HG03342 (cell line): ENCODE measurements at regions not wholly inside any gene's neighbourhood (a gene's known extent, or its start where the extent isn't known, plus 50 kb on each side); places are given as distances from the start of the nearest gene placed in this dataset.

Source experiments
- ATAC-seq: cut with Tn5 transposase; IDR thresholded peaks from one replicate; pipeline ENCODE4 v1.9.1; 2021; ENCODE audit warnings: mild to moderate bottlenecking, moderate library complexity; ENCODE audit not compliant: unreplicated experiment

- ATAC-seq = no peak
Measured at GRCh38 chr3:28935146-28935545, 345.7 kb upstream of the RBMS3 start.

GRCh38 chr3:28936154-28936553, 344.7 kb upstream of the RBMS3 start:
- no peak for ATAC-seq

GRCh38 chr3:28940530-28940929, 340.3 kb upstream of the RBMS3 start:
- peak; percentile 87 for ATAC-seq

- no peak for ATAC-seq
Measured at GRCh38 chr3:28940994-28941393, 339.9 kb upstream of the RBMS3 start.

- no peak for ATAC-seq
Measured at GRCh38 chr3:28947061-28947460, 333.8 kb upstream of the RBMS3 start.

- no peak for ATAC-seq
Measured at GRCh38 chr3:28947751-28948150, 333.1 kb upstream of the RBMS3 start.

GRCh38 chr3:28948685-28949084, 332.2 kb upstream of the RBMS3 start:
- ATAC-seq = no peak

GRCh38 chr3:28949580-28949979, 331.3 kb upstream of the RBMS3 start:
- no peak for ATAC-seq

GRCh38 chr3:28950614-28951013, 330.3 kb upstream of the RBMS3 start:
- ATAC-seq = no peak

- no peak for ATAC-seq
Measured at GRCh38 chr3:28951772-28952556, 328.9 kb upstream of the RBMS3 start.

GRCh38 chr3:28958656-28959055, 322.2 kb upstream of the RBMS3 start:
- ATAC-seq = no peak

- no peak for ATAC-seq
Measured at GRCh38 chr3:28971156-28971555, 309.7 kb upstream of the RBMS3 start.

GRCh38 chr3:28972921-28973320, 307.9 kb upstream of the RBMS3 start:
- ATAC-seq = peak; percentile 83

- no peak for ATAC-seq
Measured at GRCh38 chr3:28973609-28974008, 307.3 kb upstream of the RBMS3 start.

GRCh38 chr3:28978092-28978491, 302.8 kb upstream of the RBMS3 start:
- no peak for ATAC-seq

GRCh38 chr3:28980131-28980530, 300.7 kb upstream of the RBMS3 start:
- ATAC-seq = no peak

- ATAC-seq = no peak
Measured at GRCh38 chr3:28980631-28981030, 300.2 kb upstream of the RBMS3 start.

GRCh38 chr3:28982906-28983305, 298.0 kb upstream of the RBMS3 start:
- ATAC-seq = peak; percentile 95

GRCh38 chr3:28986922-28987321, 293.9 kb upstream of the RBMS3 start:
- no peak for ATAC-seq

GRCh38 chr3:28989646-28990089, 291.2 kb upstream of the RBMS3 start:
- ATAC-seq = peak; percentile 91

GRCh38 chr3:28994161-28994905, 286.5 kb upstream of the RBMS3 start:
- ATAC-seq = no peak

- ATAC-seq = peak; percentile 99
Measured at GRCh38 chr3:29004885-29005599, 275.8 kb upstream of the RBMS3 start.
